ENCODE measurements at regions not wholly inside any gene's neighbourhood (a gene's known extent, or its start where the extent isn't known, plus 50 kb on each side); places are given as distances from the start of the nearest gene placed in this dataset.

GRCh38 chr2:7206111-7206810 lies 289.0 kb downstream of the RNF144A start:
- TF ChIP-seq CTCF (IDR thresholded peaks at IDR 0.05) = no peak

GRCh38 chr2:7207631-7208030 lies 290.4 kb downstream of the RNF144A start:
- no peak for DNase-seq (ENCODE audit: low spot score)
- Histone ChIP-seq H3K36me3 (no peaks in the 10 kb centered on the region), H3K27ac (no peak overlapping the region), H3K9me3 (no peaks in the 10 kb centered on the region), H3K27me3 (no peaks in the 10 kb centered on the region), H3K4me1 (no peaks in the 10 kb centered on the region), H3K4me3 (no peak overlapping the region)
- TF ChIP-seq CTCF (IDR thresholded peaks at IDR 0.05) = no peak

More at GRCh38 chr2:7206111-7206810, 289.0 kb downstream of the RNF144A start:
- no peak for DNase-seq (ENCODE audit: low spot score)
- no peak overlapping the region for H3K27ac ChIP-seq
- no peaks in the 10 kb centered on the region for H3K4me1 ChIP-seq
- H3K9me3 ChIP-seq = no peaks in the 10 kb centered on the region
- no peaks in the 10 kb centered on the region for H3K36me3 ChIP-seq
- no peak overlapping the region for H3K4me3 ChIP-seq
- no peaks in the 10 kb centered on the region for H3K27me3 ChIP-seq

GRCh38 chr2:7209757-7210555 lies 292.7 kb downstream of the RNF144A start:
- DNase-seq (ENCODE audit: low spot score) = no peak
- H3K27ac ChIP-seq = no peak overlapping the region
- H3K4me3 ChIP-seq = no peak overlapping the region
- no peak for TF ChIP-seq CTCF (IDR thresholded peaks at IDR 0.05)
- no peaks in the 10 kb centered on the region for H3K4me1 ChIP-seq
- H3K9me3 ChIP-seq = no peaks in the 10 kb centered on the region
- no peaks in the 10 kb centered on the region for H3K36me3 ChIP-seq
- no peaks in the 10 kb centered on the region for H3K27me3 ChIP-seq

GRCh38 chr2:7210712-7211111 lies 293.5 kb downstream of the RNF144A start:
- Histone ChIP-seq H3K4me1 (no peaks in the 10 kb centered on the region), H3K4me3 (no peak overlapping the region), H3K36me3 (no peaks in the 10 kb centered on the region), H3K9me3 (no peaks in the 10 kb centered on the region), H3K27ac (no peak overlapping the region), H3K27me3 (no peaks in the 10 kb centered on the region)
- TF ChIP-seq CTCF (IDR thresholded peaks at IDR 0.05) = no peak
- DNase-seq (ENCODE audit: low spot score) = no peak

GRCh38 chr2:7225848-7226247 lies 308.6 kb downstream of the RNF144A start:
- no peaks in the 10 kb centered on the region for H3K4me1 ChIP-seq
- H3K27ac ChIP-seq = no peak overlapping the region
- no peak for TF ChIP-seq CTCF (IDR thresholded peaks at IDR 0.05)
- H3K9me3 ChIP-seq = no peaks in the 10 kb centered on the region
- no peaks in the 10 kb centered on the region for H3K27me3 ChIP-seq
- H3K36me3 ChIP-seq = no peaks in the 10 kb centered on the region
- no peak overlapping the region for H3K4me3 ChIP-seq
- DNase-seq (ENCODE audit: low spot score) = no peak

Data from right atrium auricular region (tissue), 2 donors.